IMR-90 (cell line): ENCODE measurements at regions not wholly inside any gene's neighbourhood (a gene's known extent, or its start where the extent isn't known, plus 50 kb on each side); places are given as distances from the start of the nearest gene placed in this dataset.

Experiments used
- ATAC-seq: fragments of 200-7000 bp; cut with Tn5 transposase; 2 replicates; pipeline ENCODE4 v1.9.1; 2020; ENCODE audit warnings: low read depth, mild to moderate bottlenecking, moderate library complexity
- BruUV-seq: library from RNA; stranded (reverse); fragments of 400-500 nt; replicated peaks from 2 replicates; lab custom pipeline; 2021; lab: Mats Ljungman, UMichigan
- CTCF ChIA-PET: fragments of 300-600 bp; formaldehyde crosslinking; extraction: SDS; loops from one replicate; lab custom pipeline; 2021; ENCODE audit warnings: antibody characterized with exemption; lab: Yijun Ruan, JAX
- POLR2A ChIA-PET: fragments of 300-600 bp; sonication (Branson Sonifier 250); formaldehyde crosslinking; loops from one replicate; lab custom pipeline; 2022; ENCODE audit warnings: antibody characterized with exemption; ENCODE audit not compliant: unreplicated experiment; lab: Charles Lee
- DNase-seq: peaks from one replicate; pipeline ENCODE4 v3.0.0; 2013
- H2AFZ ChIP-seq: replicated peaks from 2 replicates; pipeline ENCODE3; 2013; ENCODE audit warnings: low read length, mild to moderate bottlenecking; ENCODE audit not compliant: poor library complexity
- H2AK5ac ChIP-seq: 2 replicates; pipeline ENCODE4 v1.6.1; 2013; ENCODE audit warnings: low read depth, low read length, inconsistent platforms
- H2AK9ac ChIP-seq: replicated peaks from 2 replicates; pipeline ENCODE3; 2013; ENCODE audit warnings: mild to moderate bottlenecking, low read depth, low read length, moderate library complexity; ENCODE audit not compliant: poor library complexity
- H2BK120ac ChIP-seq: 2 replicates; pipeline ENCODE4 v1.6.1; 2013; ENCODE audit warnings: low read depth, low read length, inconsistent platforms
- H2BK15ac ChIP-seq: 3 replicates; pipeline ENCODE4 v1.6.1; 2013; ENCODE audit warnings: low read depth, low read length, inconsistent platforms
- H2BK20ac ChIP-seq: 2 replicates; pipeline ENCODE4 v1.6.1; 2013; ENCODE audit warnings: low read depth, mild to moderate bottlenecking, inconsistent platforms, low read length, moderate library complexity
- H2BK5ac ChIP-seq: 2 replicates; pipeline ENCODE4 v1.6.1; 2013; ENCODE audit warnings: mild to moderate bottlenecking, low read depth, low read length, inconsistent platforms; ENCODE audit not compliant: poor library complexity, severe bottlenecking
- H3K14ac ChIP-seq: replicated peaks from 2 replicates; pipeline ENCODE4 v1.6.1; 2013; ENCODE audit warnings: low read depth, low read length, inconsistent platforms
- H3K18ac ChIP-seq: 2 replicates; pipeline ENCODE4 v1.6.1; 2013; ENCODE audit warnings: low read depth, low read length, control low read depth
- H3K23ac ChIP-seq: 2 replicates; pipeline ENCODE4 v1.6.1; 2013; ENCODE audit warnings: low read depth, low read length, inconsistent platforms
- H3K27ac ChIP-seq: 2 replicates; pipeline ENCODE4 v1.5.1; 2013; ENCODE audit warnings: mild to moderate bottlenecking, control low read depth, low read length; ENCODE audit not compliant: insufficient read depth
- H3K27me3 ChIP-seq: 2 replicates; pipeline ENCODE4 v1.6.1; 2013; ENCODE audit warnings: low read length; ENCODE audit not compliant: control insufficient read depth, insufficient read depth
- H3K36me3 ChIP-seq: 2 replicates; pipeline ENCODE4 v1.6.1; 2013; ENCODE audit warnings: low read length, mixed read lengths; ENCODE audit not compliant: control insufficient read depth, insufficient read depth
- H3K4ac ChIP-seq: 2 replicates; pipeline ENCODE4 v1.6.1; 2013; ENCODE audit warnings: low read depth, low read length, inconsistent platforms
- H3K4me1 ChIP-seq: 2 replicates; pipeline ENCODE4 v1.6.1; 2013; ENCODE audit warnings: low read length, mixed read lengths; ENCODE audit not compliant: control insufficient read depth, insufficient read depth
- H3K4me2 ChIP-seq: 2 replicates; pipeline ENCODE4 v1.6.1; 2013; ENCODE audit warnings: low read depth, mild to moderate bottlenecking, control low read depth, low read length, moderate library complexity
- H3K4me3 ChIP-seq: 2 replicates; pipeline ENCODE4 v1.5.1; 2013; ENCODE audit warnings: low read depth, mild to moderate bottlenecking, control low read depth, low read length, moderate library complexity; ENCODE audit not compliant: insufficient read depth
- H3K56ac ChIP-seq: 2 replicates; pipeline ENCODE4 v1.6.1; 2013; ENCODE audit warnings: low read length, inconsistent platforms; ENCODE audit not compliant: insufficient read depth; ENCODE audit errors: extremely low read depth
- H3K79me1 ChIP-seq, 2 experiments: 2 replicates each; pipeline ENCODE4 v1.6.1; 2013; ENCODE audit warnings: low read length in 2 of 2, inconsistent platforms in 1 of 2, low read depth in 1 of 2
- H3K9ac ChIP-seq: 2 replicates; pipeline ENCODE4 v1.6.1; 2013; ENCODE audit warnings: low read depth, low read length, control low read depth
- H3K9me1 ChIP-seq: 2 replicates; pipeline ENCODE4 v1.6.1; 2013; ENCODE audit warnings: low read length, inconsistent platforms; ENCODE audit not compliant: insufficient read depth
- H3K9me3 ChIP-seq: 2 replicates; pipeline ENCODE4 v1.6.1; 2013; ENCODE audit warnings: low read length; ENCODE audit not compliant: control insufficient read depth, insufficient read depth
- H4K20me1 ChIP-seq: 2 replicates; pipeline ENCODE4 v1.6.1; 2013; ENCODE audit warnings: low read length, inconsistent platforms; ENCODE audit not compliant: insufficient read depth
- H4K5ac ChIP-seq: 2 replicates; pipeline ENCODE4 v1.6.1; 2013; ENCODE audit warnings: mild to moderate bottlenecking, low read depth, low read length, control low read depth
- H4K8ac ChIP-seq, 2 experiments: 2 replicates each; pipeline ENCODE4 v1.6.1; 2013; ENCODE audit warnings: low read depth in 2 of 2, low read length in 2 of 2, control low read depth in 1 of 2, inconsistent platforms in 1 of 2
- H4K91ac ChIP-seq: 2 replicates; pipeline ENCODE4 v1.6.1; 2013; ENCODE audit warnings: low read depth, low read length, inconsistent platforms; ENCODE audit not compliant: insufficient read depth
- BHLHE40 ChIP-seq: fragments of 150-350 bp; IDR thresholded peaks from 2 replicates; pipeline ENCODE4 v1.6.1; 2016; ENCODE audit warnings: mild to moderate bottlenecking, low read depth, low read length
- CHD1 ChIP-seq: IDR thresholded peaks from 2 replicates; pipeline ENCODE4 v1.6.1; 2012; ENCODE audit warnings: low read depth, low read length, improper control_type of control experiment
- FOS ChIP-seq: fragments of 150-350 bp; IDR thresholded peaks from 2 replicates; pipeline ENCODE4 v1.6.1; 2016; ENCODE audit warnings: low read depth, low read length
- MAFK ChIP-seq: IDR thresholded peaks from 2 replicates; pipeline ENCODE4 v1.6.1; 2012; ENCODE audit warnings: low read depth, low read length, improper control_type of control experiment
- MAZ ChIP-seq: IDR thresholded peaks from 2 replicates; pipeline ENCODE4 v1.6.1; 2012; ENCODE audit warnings: low read depth, mild to moderate bottlenecking, low read length, improper control_type of control experiment, moderate library complexity, borderline replicate concordance
- MXI1 ChIP-seq: IDR thresholded peaks from 2 replicates; pipeline ENCODE4 v1.6.1; 2012; ENCODE audit warnings: low read depth, mild to moderate bottlenecking, low read length, moderate library complexity, borderline replicate concordance
- NFE2L2 ChIP-seq: fragments of 150-350 bp; IDR thresholded peaks from 2 replicates; pipeline ENCODE4 v1.6.1; 2016; ENCODE audit warnings: low read depth, mild to moderate bottlenecking, low read length
- POLR2A ChIP-seq: IDR thresholded peaks from 2 replicates; pipeline ENCODE4 v1.6.1; 2012; ENCODE audit warnings: mild to moderate bottlenecking, low read depth, low read length
- RAD21 ChIP-seq: IDR thresholded peaks from 2 replicates; pipeline ENCODE4 v1.6.1; 2012; ENCODE audit warnings: low read length, improper control_type of control experiment
- RCOR1 ChIP-seq: IDR thresholded peaks from 2 replicates; pipeline ENCODE4 v1.6.1; 2012; ENCODE audit warnings: mild to moderate bottlenecking, low read length, improper control_type of control experiment; ENCODE audit not compliant: insufficient replicate concordance
- RFX5 ChIP-seq: IDR thresholded peaks from 2 replicates; pipeline ENCODE4 v1.8.0; 2012; ENCODE audit warnings: low read depth, mild to moderate bottlenecking, low read length, moderate library complexity
- SMC3 ChIP-seq: fragments of 150-350 bp; IDR thresholded peaks from 2 replicates; pipeline ENCODE4 v1.6.1; 2016; ENCODE audit warnings: low read depth, mild to moderate bottlenecking, antibody characterized with exemption, low read length, moderate library complexity
- WGBS, 2 experiments: methylation state at CpG; one replicate each; pipeline versions ENCODE4 v1.1.5 to v1.1.7; 2013; ENCODE audit warnings: missing lambda C conversion rate in 2 of 2; ENCODE audit not compliant: insufficient read length in 1 of 2; ENCODE audit errors: extremely low coverage in 2 of 2; 5-methylcytosine and 5-hydroxymethylcytosine counted together
- dilution Hi-C: fragments of 300-500 bp; cut with HindIII; formaldehyde crosslinking; loops from one replicate; pipeline ENCODE4 v1.14.3; 2018; ENCODE audit warnings: low sequenced_read_pairs; ENCODE audit not compliant: unreplicated experiment
- in situ Hi-C: fragments of 300-500 bp; cut with MboI; formaldehyde crosslinking; loops from 3 replicates; pipeline ENCODE4 v1.14.3; 2019; ENCODE audit warnings: low sequenced_read_pairs, inconsistent platforms, mixed read lengths
- intact Hi-C: fragments of 100-400 bp; cut with micrococcal nuclease; formaldehyde crosslinking; loops from 2 replicates; pipeline ENCODE4 v1.10.0; 2022
- TF ChIP-seq, protein P1 (sequence below): fragments of 150-350 bp; IDR thresholded peaks from 2 replicates; pipeline ENCODE4 v1.6.1; 2017; ENCODE audit warnings: mild to moderate bottlenecking, antibody characterized with exemption, low read length, low read depth
- TF ChIP-seq, protein P2 (sequence below): fragments of 150-350 bp; IDR thresholded peaks from 2 replicates; pipeline ENCODE4 v1.6.1; 2016; ENCODE audit warnings: low read depth, mild to moderate bottlenecking, low read length, moderate library complexity, borderline replicate concordance
- TF ChIP-seq, protein P3 (sequence below): conservative IDR thresholded peaks from 2 replicates; pipeline ENCODE4 v1.5.1; 2012; ENCODE audit warnings: mild to moderate bottlenecking, low read depth, low read length, improper control_type of control experiment

DNA sequence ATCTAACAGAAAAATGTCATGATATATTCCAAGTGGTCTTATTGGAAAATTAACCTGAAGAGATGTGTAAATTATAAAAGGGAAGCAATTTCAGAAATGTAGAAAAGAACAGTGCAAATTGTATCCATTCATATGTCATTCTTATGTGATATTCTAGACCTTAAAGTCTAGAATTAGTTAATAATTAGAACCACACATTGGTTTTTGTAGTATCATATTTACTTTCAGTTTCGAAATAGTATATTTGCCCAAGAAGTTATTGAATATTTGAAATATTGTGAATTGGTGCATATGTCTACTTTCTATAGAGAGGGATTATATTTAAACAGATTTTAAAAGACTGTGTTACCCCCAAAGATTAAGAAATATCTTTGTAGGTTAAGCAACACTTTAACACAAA lies 1348.6 kb upstream of the ACVR2A start:
- H3K9ac ChIP-seq: no peak overlapping the region
- no peak overlapping the region for H3K18ac ChIP-seq
- no peak overlapping the region for H3K4me3 ChIP-seq
- H3K27me3 ChIP-seq: no peaks in the 10 kb centered on the region
- no peak overlapping the region for H2AK5ac ChIP-seq
- no peak overlapping the region for H4K5ac ChIP-seq
- no peak for DNase-seq
- in situ Hi-C loops: no loop called here
- no peak overlapping the region for H2AFZ ChIP-seq
- H2BK120ac ChIP-seq: no peak overlapping the region
- no peak overlapping the region for H3K14ac ChIP-seq
- H2BK15ac ChIP-seq: no peak overlapping the region
- intact Hi-C loops: no loop called here
- ChIA-PET CTCF (no interaction called here), POLR2A (no interaction called here)
- no peak for TF ChIP-seq MXI1
- no peak for TF ChIP-seq POLR2A
- no peak for TF ChIP-seq BHLHE40
- TF ChIP-seq, protein P1, sequence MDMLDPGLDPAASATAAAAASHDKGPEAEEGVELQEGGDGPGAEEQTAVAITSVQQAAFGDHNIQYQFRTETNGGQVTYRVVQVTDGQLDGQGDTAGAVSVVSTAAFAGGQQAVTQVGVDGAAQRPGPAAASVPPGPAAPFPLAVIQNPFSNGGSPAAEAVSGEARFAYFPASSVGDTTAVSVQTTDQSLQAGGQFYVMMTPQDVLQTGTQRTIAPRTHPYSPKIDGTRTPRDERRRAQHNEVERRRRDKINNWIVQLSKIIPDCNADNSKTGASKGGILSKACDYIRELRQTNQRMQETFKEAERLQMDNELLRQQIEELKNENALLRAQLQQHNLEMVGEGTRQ: no peak
- TF ChIP-seq SMC3: no peak
- no peak for TF ChIP-seq FOS
- no peak for TF ChIP-seq CHD1
- TF ChIP-seq NFE2L2: no peak
- TF ChIP-seq MAZ: no peak
- TF ChIP-seq, protein P2, sequence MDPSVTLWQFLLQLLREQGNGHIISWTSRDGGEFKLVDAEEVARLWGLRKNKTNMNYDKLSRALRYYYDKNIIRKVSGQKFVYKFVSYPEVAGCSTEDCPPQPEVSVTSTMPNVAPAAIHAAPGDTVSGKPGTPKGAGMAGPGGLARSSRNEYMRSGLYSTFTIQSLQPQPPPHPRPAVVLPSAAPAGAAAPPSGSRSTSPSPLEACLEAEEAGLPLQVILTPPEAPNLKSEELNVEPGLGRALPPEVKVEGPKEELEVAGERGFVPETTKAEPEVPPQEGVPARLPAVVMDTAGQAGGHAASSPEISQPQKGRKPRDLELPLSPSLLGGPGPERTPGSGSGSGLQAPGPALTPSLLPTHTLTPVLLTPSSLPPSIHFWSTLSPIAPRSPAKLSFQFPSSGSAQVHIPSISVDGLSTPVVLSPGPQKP: no peak
- TF ChIP-seq RAD21: no peak
- no peak for TF ChIP-seq MAFK
- TF ChIP-seq RFX5: no peak
- TF ChIP-seq, protein P3, sequence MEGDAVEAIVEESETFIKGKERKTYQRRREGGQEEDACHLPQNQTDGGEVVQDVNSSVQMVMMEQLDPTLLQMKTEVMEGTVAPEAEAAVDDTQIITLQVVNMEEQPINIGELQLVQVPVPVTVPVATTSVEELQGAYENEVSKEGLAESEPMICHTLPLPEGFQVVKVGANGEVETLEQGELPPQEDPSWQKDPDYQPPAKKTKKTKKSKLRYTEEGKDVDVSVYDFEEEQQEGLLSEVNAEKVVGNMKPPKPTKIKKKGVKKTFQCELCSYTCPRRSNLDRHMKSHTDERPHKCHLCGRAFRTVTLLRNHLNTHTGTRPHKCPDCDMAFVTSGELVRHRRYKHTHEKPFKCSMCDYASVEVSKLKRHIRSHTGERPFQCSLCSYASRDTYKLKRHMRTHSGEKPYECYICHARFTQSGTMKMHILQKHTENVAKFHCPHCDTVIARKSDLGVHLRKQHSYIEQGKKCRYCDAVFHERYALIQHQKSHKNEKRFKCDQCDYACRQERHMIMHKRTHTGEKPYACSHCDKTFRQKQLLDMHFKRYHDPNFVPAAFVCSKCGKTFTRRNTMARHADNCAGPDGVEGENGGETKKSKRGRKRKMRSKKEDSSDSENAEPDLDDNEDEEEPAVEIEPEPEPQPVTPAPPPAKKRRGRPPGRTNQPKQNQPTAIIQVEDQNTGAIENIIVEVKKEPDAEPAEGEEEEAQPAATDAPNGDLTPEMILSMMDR: no peak
- no peak for TF ChIP-seq RCOR1
- H4K20me1 ChIP-seq: no peaks in the 10 kb centered on the region
- no peak overlapping the region for H2BK5ac ChIP-seq
- H3K23ac ChIP-seq: no peak overlapping the region
- WGBS, 2 experiments: no CpG with 5 or more reads among the region's 1 CpG
- no peak overlapping the region for H3K4ac ChIP-seq
- no peak overlapping the region for H3K27ac ChIP-seq
- H3K79me1 ChIP-seq: no peaks in the 10 kb centered on the region
- no peaks in the 10 kb centered on the region for H3K4me1 ChIP-seq
- H2BK20ac ChIP-seq: no peak overlapping the region
- H4K8ac ChIP-seq: no peak overlapping the region
- ATAC-seq: no peak
- BruUV-seq: no TSS peak
- no peak overlapping the region for H3K4me2 ChIP-seq
- no peak overlapping the region for H2AK9ac ChIP-seq
- peaks cover 7% of the 10 kb centered on the region; the same call in 1 of the 2 replicates for H3K9me3 ChIP-seq
- no peak overlapping the region for H3K56ac ChIP-seq
- H3K9me1 ChIP-seq: no peaks in the 10 kb centered on the region
- H4K91ac ChIP-seq: no peak overlapping the region
- dilution Hi-C loops: no loop called here
- H3K36me3 ChIP-seq: no peaks in the 10 kb centered on the region
